ENCODE measurements at regions not wholly inside any gene's neighbourhood (a gene's known extent, or its start where the extent isn't known, plus 50 kb on each side); places are given as distances from the start of the nearest gene placed in this dataset.

- DNase-seq (ENCODE audit: low spot score): no peak
Measured at GRCh38 chr16:35497399-35497798, 2038.0 kb downstream of the TP53TG3F start.

GRCh38 chr16:35506018-35506897, 2046.8 kb downstream of the TP53TG3F start:
- DNase-seq (ENCODE audit: low spot score): peak; percentile 84

- DNase-seq (ENCODE audit: low spot score): peak; percentile 14
Measured at GRCh38 chr16:35506898-35507194, 2047.4 kb downstream of the TP53TG3F start.

GRCh38 chr16:35510701-35511100, 2051.3 kb downstream of the TP53TG3F start:
- DNase-seq (ENCODE audit: low spot score): peak; percentile 25

GRCh38 chr16:35516551-35516950, 2057.1 kb downstream of the TP53TG3F start:
- peak; percentile 10 for DNase-seq (ENCODE audit: low spot score)

GRCh38 chr16:35516971-35517370, 2057.6 kb downstream of the TP53TG3F start:
- no peak for DNase-seq (ENCODE audit: low spot score)

GRCh38 chr16:35523991-35524390, 2064.6 kb downstream of the TP53TG3F start:
- no peak for DNase-seq (ENCODE audit: low spot score)

GRCh38 chr16:35525979-35526590, 2066.7 kb downstream of the TP53TG3F start:
- DNase-seq (ENCODE audit: low spot score): peak; percentile 15

GRCh38 chr16:35532576-35532975, 2073.2 kb downstream of the TP53TG3F start:
- DNase-seq (ENCODE audit: low spot score): no peak

- DNase-seq (ENCODE audit: low spot score): no peak
Measured at GRCh38 chr16:35533683-35534082, 2074.3 kb downstream of the TP53TG3F start.

- no peak for DNase-seq (ENCODE audit: low spot score)
Measured at GRCh38 chr16:35543486-35543885, 2084.1 kb downstream of the TP53TG3F start.

- DNase-seq (ENCODE audit: low spot score): peak; percentile 85
Measured at GRCh38 chr16:35552763-35553162, 2093.4 kb downstream of the TP53TG3F start.

- DNase-seq (ENCODE audit: low spot score): no peak
Measured at GRCh38 chr16:35557731-35558130, 2098.3 kb downstream of the TP53TG3F start.

- DNase-seq (ENCODE audit: low spot score): no peak
Measured at GRCh38 chr16:35559911-35560636, 2100.7 kb downstream of the TP53TG3F start.

GRCh38 chr16:35560637-35560984, 2101.2 kb downstream of the TP53TG3F start:
- no peak for DNase-seq (ENCODE audit: low spot score)

- DNase-seq (ENCODE audit: low spot score): no peak
Measured at GRCh38 chr16:35561346-35561745, 2101.9 kb downstream of the TP53TG3F start.

GRCh38 chr16:35562471-35562870, 2103.1 kb downstream of the TP53TG3F start:
- no peak for DNase-seq (ENCODE audit: low spot score)

- no peak for DNase-seq (ENCODE audit: low spot score)
Measured at GRCh38 chr16:35562919-35563318, 2103.5 kb downstream of the TP53TG3F start.

GRCh38 chr16:35564148-35564547, 2104.7 kb downstream of the TP53TG3F start:
- DNase-seq (ENCODE audit: low spot score): no peak

- no peak for DNase-seq (ENCODE audit: low spot score)
Measured at GRCh38 chr16:35564889-35565288, 2105.5 kb downstream of the TP53TG3F start.

GRCh38 chr16:35565626-35566025, 2106.2 kb downstream of the TP53TG3F start:
- DNase-seq (ENCODE audit: low spot score): no peak

- no peak for DNase-seq (ENCODE audit: low spot score)
Measured at GRCh38 chr16:35569413-35569812, 2110.0 kb downstream of the TP53TG3F start.

GRCh38 chr16:35570946-35571345, 2111.5 kb downstream of the TP53TG3F start:
- DNase-seq (ENCODE audit: low spot score): no peak

Data from H4 (cell line).